ENCODE measurements at regions not wholly inside any gene's neighbourhood (a gene's known extent, or its start where the extent isn't known, plus 50 kb on each side); places are given as distances from the start of the nearest gene placed in this dataset.
"Not testable (repeated sequence)": the region's sequence is repeated elsewhere in the genome, so short reads cannot be mapped to it uniquely, and the experiment has no call there.

DNA sequence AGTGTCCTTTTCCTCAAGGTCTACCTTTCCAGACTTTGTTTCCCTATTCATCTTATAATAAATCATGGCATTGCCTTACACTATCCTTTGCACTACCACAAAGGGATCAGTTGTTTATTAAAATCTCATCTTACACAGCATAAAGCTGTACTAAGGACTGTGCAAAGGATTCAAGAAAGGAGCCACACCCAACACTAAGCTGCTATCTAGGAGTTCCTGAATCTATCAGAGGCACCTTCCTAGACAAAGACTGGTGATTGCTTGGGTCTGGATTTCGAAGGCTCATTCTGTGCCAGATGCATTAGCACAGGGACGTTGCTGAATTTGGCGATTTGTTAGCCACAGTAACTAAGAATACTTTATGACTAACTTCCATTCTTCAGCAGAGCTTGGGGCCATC is 412.0 kb downstream of the NUP35 start:
- Histone ChIP-seq H3K27ac (ENCODE audit: low read depth, low read length) (no peak overlapping the region), H3K9me3 (ENCODE audit: control insufficient read depth in 3 of 3, low read length in 3 of 3) (no peaks in the 10 kb centered on the region), H3K4me3 (ENCODE audit: low read length in 3 of 3) (no peak overlapping the region), H3K36me3 (ENCODE audit: control insufficient read depth in 3 of 3, insufficient read depth in 3 of 3, low read length in 3 of 3) (no peaks in the 10 kb centered on the region), H3K27me3 (ENCODE audit: control insufficient read depth in 3 of 3, insufficient read depth in 3 of 3, low read length in 3 of 3) (no peaks in the 10 kb centered on the region), H3K9ac (ENCODE audit: low read depth in 1 of 3, low read length in 3 of 3) (no peak overlapping the region), H3K4me1 (ENCODE audit: control insufficient read depth in 3 of 3, insufficient read depth in 3 of 3, low read length in 3 of 3) (no peaks in the 10 kb centered on the region)

DNA sequence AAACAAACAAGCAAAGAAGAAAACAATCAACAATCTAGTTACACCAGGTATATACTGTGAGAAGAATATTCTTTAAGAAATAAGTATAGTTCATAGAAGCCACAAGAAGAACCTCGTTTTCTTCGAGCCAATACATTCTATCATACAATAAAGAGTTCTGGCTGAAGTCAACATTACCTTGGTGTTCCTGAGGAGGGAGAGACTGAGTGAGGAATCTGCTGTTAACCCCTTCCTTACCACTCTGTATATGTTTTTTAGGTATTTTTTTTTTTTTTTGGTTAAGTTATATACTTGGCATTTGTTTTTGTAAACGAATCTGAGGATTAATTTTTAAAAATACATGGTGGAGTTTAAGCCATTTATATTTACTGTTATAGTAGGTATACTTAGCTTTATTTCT is 412.5 kb downstream of the NUP35 start:
- H3K27ac ChIP-seq (ENCODE audit: low read depth, low read length): no peak overlapping the region
- no peaks in the 10 kb centered on the region for H3K36me3 ChIP-seq (ENCODE audit: control insufficient read depth in 3 of 3, insufficient read depth in 3 of 3, low read length in 3 of 3)
- no peak overlapping the region for H3K4me3 ChIP-seq (ENCODE audit: low read length in 3 of 3)
- no peaks in the 10 kb centered on the region for H3K4me1 ChIP-seq (ENCODE audit: control insufficient read depth in 3 of 3, insufficient read depth in 3 of 3, low read length in 3 of 3)
- no peaks in the 10 kb centered on the region for H3K9me3 ChIP-seq (ENCODE audit: control insufficient read depth in 3 of 3, low read length in 3 of 3)
- H3K9ac ChIP-seq (ENCODE audit: low read depth in 1 of 3, low read length in 3 of 3): no peak overlapping the region
- no peaks in the 10 kb centered on the region for H3K27me3 ChIP-seq (ENCODE audit: control insufficient read depth in 3 of 3, insufficient read depth in 3 of 3, low read length in 3 of 3)

DNA sequence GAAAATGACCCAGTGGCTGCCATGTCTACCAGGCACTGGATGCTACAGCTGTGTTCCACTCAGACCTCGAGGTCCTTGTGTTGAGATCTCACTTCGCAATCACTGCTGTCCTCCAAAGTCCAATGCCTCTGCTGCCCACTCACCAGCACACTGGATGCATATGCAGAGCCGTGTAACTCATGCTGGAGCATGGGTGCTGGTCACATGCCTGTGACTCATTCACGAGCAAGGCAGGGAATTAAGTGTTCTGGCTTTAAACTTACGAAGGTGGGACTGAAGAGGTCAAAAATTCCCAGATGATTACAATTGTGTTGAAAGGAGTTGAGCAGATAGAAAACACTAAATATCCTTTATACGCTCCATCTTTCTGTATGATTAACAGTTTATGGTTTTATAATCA is 417.5 kb downstream of the NUP35 start:
- Histone ChIP-seq H3K36me3 (ENCODE audit: control insufficient read depth in 3 of 3, insufficient read depth in 3 of 3, low read length in 3 of 3) (no peaks in the 10 kb centered on the region), H3K4me1 (ENCODE audit: control insufficient read depth in 3 of 3, insufficient read depth in 3 of 3, low read length in 3 of 3) (no peaks in the 10 kb centered on the region), H3K4me3 (ENCODE audit: low read length in 3 of 3) (no peak overlapping the region), H3K27ac (ENCODE audit: low read depth, low read length) (no peak overlapping the region), H3K9me3 (ENCODE audit: control insufficient read depth in 3 of 3, low read length in 3 of 3) (no peaks in the 10 kb centered on the region), H3K9ac (ENCODE audit: low read depth in 1 of 3, low read length in 3 of 3) (no peak overlapping the region), H3K27me3 (ENCODE audit: control insufficient read depth in 3 of 3, insufficient read depth in 3 of 3, low read length in 3 of 3) (no peaks in the 10 kb centered on the region)

DNA sequence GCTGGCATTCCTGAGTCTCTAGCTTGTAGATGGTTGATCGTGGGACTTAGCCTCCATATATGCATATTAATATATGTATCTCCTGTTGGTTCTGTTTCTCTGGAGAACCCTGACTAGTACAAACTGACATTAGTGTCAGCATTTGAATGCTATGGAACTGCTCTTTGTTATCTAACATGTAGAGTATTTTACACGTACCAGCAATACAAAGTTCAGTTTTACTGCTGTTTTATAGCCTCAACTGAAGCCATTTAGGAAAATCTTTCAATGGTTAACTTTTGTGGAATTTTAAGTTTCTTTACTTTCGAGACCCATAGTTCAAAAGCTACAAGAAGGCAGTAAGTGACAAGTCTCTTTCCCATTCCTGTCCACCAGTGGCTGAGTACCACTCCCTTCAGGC is 418.4 kb downstream of the NUP35 start:
- H3K36me3 ChIP-seq (ENCODE audit: control insufficient read depth in 3 of 3, insufficient read depth in 3 of 3, low read length in 3 of 3): no peaks in the 10 kb centered on the region
- no peak overlapping the region for H3K4me3 ChIP-seq (ENCODE audit: low read length in 3 of 3)
- H3K4me1 ChIP-seq (ENCODE audit: control insufficient read depth in 3 of 3, insufficient read depth in 3 of 3, low read length in 3 of 3): no peaks in the 10 kb centered on the region
- H3K9ac ChIP-seq (ENCODE audit: low read depth in 1 of 3, low read length in 3 of 3): no peak overlapping the region
- H3K9me3 ChIP-seq (ENCODE audit: control insufficient read depth in 3 of 3, low read length in 3 of 3): no peaks in the 10 kb centered on the region
- no peaks in the 10 kb centered on the region for H3K27me3 ChIP-seq (ENCODE audit: control insufficient read depth in 3 of 3, insufficient read depth in 3 of 3, low read length in 3 of 3)
- H3K27ac ChIP-seq (ENCODE audit: low read depth, low read length): no peak overlapping the region

DNA sequence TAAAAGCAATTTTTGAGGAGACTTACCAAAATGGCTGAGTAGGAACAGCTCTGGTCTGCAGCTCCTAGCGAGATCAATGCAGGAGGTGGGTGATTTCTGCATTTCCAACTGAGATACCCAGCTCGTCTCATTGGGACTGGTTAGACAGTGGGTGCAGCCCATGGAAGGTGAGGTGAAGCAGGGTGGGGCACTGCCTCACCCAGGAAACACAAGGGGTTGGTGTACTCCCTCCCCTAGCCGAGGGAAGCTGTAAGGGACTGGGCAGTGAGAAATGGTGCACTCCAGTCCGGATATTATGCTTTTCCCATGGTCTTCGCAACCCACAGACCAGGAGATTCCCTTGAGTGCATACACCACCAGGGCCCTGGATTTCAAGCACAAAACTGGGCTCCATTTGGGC is 419.0 kb downstream of the NUP35 start:
- Histone ChIP-seq H3K4me3 (ENCODE audit: low read length in 3 of 3) (no peak overlapping the region), H3K27me3 (ENCODE audit: control insufficient read depth in 3 of 3, insufficient read depth in 3 of 3, low read length in 3 of 3) (no peaks in the 10 kb centered on the region), H3K4me1 (ENCODE audit: control insufficient read depth in 3 of 3, insufficient read depth in 3 of 3, low read length in 3 of 3) (no peaks in the 10 kb centered on the region), H3K36me3 (ENCODE audit: control insufficient read depth in 3 of 3, insufficient read depth in 3 of 3, low read length in 3 of 3) (no peaks in the 10 kb centered on the region), H3K27ac (ENCODE audit: low read depth, low read length) (no peak overlapping the region), H3K9me3 (ENCODE audit: control insufficient read depth in 3 of 3, low read length in 3 of 3) (no peaks in the 10 kb centered on the region), H3K9ac (ENCODE audit: low read depth in 1 of 3, low read length in 3 of 3) (no peak overlapping the region)

DNA sequence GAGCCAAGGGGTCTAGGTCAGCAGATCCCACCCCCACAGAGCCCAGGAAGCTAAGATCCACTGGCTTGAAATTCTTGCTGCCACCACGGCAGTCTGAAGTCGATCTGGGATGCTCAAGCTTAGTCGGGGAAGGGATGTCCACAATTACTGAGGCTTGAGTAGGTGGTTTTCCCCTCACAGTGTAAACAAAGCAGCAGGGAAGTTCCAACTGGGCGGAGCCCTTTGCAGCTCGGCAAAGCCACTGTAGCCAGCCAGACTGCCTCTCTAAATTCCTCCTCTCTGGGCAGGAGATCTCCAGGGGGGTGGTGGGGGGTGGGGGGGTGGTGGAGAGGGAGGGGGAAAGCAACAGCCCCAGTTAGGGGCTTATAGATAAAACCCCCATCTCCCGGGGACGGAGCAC is 419.5 kb downstream of the NUP35 start:
- no peaks in the 10 kb centered on the region for H3K4me1 ChIP-seq (ENCODE audit: control insufficient read depth in 3 of 3, insufficient read depth in 3 of 3, low read length in 3 of 3)
- no peaks in the 10 kb centered on the region for H3K36me3 ChIP-seq (ENCODE audit: control insufficient read depth in 3 of 3, insufficient read depth in 3 of 3, low read length in 3 of 3)
- no peak overlapping the region for H3K9ac ChIP-seq (ENCODE audit: low read depth in 1 of 3, low read length in 3 of 3)
- H3K27ac ChIP-seq (ENCODE audit: low read depth, low read length): no peak overlapping the region
- no peaks in the 10 kb centered on the region for H3K9me3 ChIP-seq (ENCODE audit: control insufficient read depth in 3 of 3, low read length in 3 of 3)
- H3K27me3 ChIP-seq (ENCODE audit: control insufficient read depth in 3 of 3, insufficient read depth in 3 of 3, low read length in 3 of 3): no peaks in the 10 kb centered on the region
- H3K4me3 ChIP-seq (ENCODE audit: low read length in 3 of 3): no peak overlapping the region

DNA sequence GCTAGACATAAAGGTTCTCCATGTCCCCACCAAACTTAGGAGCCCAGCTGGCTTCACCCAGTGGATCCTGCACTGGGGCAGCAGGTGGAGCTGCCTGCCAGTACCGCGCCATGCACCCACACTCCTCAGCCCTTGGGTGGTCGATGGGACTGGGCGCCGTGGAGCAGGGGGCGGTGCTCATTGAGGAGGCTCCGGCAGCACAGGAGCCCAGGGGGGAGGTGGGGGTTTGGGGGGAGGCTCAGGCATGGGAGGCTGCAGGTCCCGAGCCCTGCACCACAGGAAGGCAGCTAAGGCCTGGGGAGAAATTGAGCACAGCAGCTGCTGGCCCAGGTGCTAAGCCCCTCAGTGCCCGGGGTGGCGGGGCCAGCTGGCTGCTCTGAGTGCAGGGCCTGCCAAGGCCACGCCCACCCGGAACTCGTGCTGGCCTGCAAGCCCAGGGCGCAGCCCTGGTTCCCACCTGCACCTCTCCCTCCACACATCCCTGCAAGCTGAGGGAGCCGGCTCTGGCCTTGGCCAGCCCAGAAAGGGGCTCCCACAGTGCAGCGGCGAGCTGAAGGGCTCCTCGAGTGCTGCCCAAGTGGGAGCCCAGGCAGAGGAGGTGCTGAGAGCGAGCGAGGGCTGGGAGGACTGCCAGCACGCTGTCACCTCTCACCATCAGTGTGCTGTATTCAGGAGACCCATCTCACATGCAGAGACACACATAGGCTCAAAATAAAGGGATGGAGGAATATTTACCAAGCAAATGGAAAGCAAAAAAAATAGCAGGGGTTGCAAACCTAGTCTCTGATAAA is 422.5 kb downstream of the NUP35 start:
- H3K36me3 ChIP-seq (ENCODE audit: control insufficient read depth in 3 of 3, insufficient read depth in 3 of 3, low read length in 3 of 3); H3K4me3 ChIP-seq (ENCODE audit: low read length in 3 of 3); H3K9ac ChIP-seq (ENCODE audit: low read depth in 1 of 3, low read length in 3 of 3); H3K27ac ChIP-seq (ENCODE audit: low read depth, low read length); H3K4me1 ChIP-seq (ENCODE audit: control insufficient read depth in 3 of 3, insufficient read depth in 3 of 3, low read length in 3 of 3); H3K9me3 ChIP-seq (ENCODE audit: control insufficient read depth in 3 of 3, low read length in 3 of 3); H3K27me3 ChIP-seq (ENCODE audit: control insufficient read depth in 3 of 3, insufficient read depth in 3 of 3, low read length in 3 of 3): not testable (repeated sequence)

DNA sequence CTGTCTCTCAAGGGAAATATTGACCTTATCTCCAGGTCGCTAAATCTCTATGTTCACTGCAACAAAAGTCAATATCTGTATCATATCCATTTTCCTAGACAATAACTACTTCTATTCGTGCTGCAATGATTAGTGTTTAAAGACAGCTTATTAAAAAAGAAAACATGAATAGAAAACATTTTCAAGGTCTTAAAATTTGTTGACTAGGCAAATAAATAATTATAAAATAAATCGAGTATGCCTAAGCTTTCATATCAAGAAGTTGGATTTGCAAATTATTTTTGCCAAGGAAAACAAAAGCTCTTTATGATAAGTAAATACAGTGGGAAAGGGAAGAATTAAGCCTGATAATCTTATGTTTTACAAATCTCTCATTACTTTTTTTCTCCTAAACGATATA is 428.5 kb downstream of the NUP35 start:
- Histone ChIP-seq H3K36me3 (ENCODE audit: control insufficient read depth in 3 of 3, insufficient read depth in 3 of 3, low read length in 3 of 3) (no peaks in the 10 kb centered on the region), H3K4me1 (ENCODE audit: control insufficient read depth in 3 of 3, insufficient read depth in 3 of 3, low read length in 3 of 3) (no peaks in the 10 kb centered on the region), H3K4me3 (ENCODE audit: low read length in 3 of 3) (no peak overlapping the region), H3K27me3 (ENCODE audit: control insufficient read depth in 3 of 3, insufficient read depth in 3 of 3, low read length in 3 of 3) (no peaks in the 10 kb centered on the region), H3K27ac (ENCODE audit: low read depth, low read length) (no peak overlapping the region), H3K9ac (ENCODE audit: low read depth in 1 of 3, low read length in 3 of 3) (no peak overlapping the region), H3K9me3 (ENCODE audit: control insufficient read depth in 3 of 3, low read length in 3 of 3) (no peaks in the 10 kb centered on the region)

DNA sequence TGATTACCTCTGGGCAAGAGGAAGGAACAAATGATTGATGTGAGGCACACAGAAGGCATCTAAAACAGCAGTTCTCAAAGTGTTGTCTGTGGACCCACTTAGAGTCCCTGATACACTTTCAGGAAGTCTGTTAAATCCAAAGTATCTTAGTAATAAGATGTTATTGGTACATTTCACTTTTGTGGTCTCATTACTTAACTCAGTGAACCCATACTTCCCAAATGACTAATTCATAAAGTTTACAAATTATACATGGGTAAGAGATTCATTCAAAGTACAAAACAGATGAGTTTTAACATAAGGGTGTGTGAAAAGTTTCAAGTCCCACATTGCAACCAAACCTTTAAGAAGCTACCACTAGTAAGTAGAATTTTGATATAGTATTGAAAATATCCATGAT is 440.5 kb downstream of the NUP35 start:
- H3K27ac ChIP-seq (ENCODE audit: low read depth, low read length): no peak overlapping the region

DNA sequence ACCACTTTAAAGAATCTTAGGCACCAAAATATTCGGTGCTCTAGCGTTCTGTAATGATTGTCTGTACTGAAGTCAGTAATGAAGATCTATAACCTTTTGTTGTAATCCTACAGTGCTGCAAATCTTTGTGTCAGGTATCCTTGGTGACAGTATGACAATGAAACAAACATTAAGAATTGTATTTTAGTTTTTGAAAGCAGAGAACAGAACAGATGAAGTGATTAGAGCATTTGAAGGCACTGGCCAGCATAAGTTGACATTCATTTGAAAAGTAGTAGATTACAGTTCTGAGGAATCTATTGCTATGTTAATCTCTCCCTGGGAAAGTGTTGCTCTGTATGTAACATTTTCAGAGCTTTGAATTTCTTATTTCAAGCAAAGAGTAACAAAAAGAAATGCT is 451.2 kb downstream of the NUP35 start:
- no peak overlapping the region for H3K27ac ChIP-seq (ENCODE audit: low read depth, low read length)
- no peak overlapping the region for H3K9ac ChIP-seq (ENCODE audit: low read depth in 1 of 3, low read length in 3 of 3)
- no peak overlapping the region for H3K4me3 ChIP-seq (ENCODE audit: low read length in 3 of 3)
- no peaks in the 10 kb centered on the region for H3K27me3 ChIP-seq (ENCODE audit: control insufficient read depth in 3 of 3, insufficient read depth in 3 of 3, low read length in 3 of 3)
- H3K36me3 ChIP-seq (ENCODE audit: control insufficient read depth in 3 of 3, insufficient read depth in 3 of 3, low read length in 3 of 3): no peaks in the 10 kb centered on the region
- H3K4me1 ChIP-seq (ENCODE audit: control insufficient read depth in 3 of 3, insufficient read depth in 3 of 3, low read length in 3 of 3): no peaks in the 10 kb centered on the region
- no peaks in the 10 kb centered on the region for H3K9me3 ChIP-seq (ENCODE audit: control insufficient read depth in 3 of 3, low read length in 3 of 3)

More for the DNA sequence above, 440.5 kb downstream of the NUP35 start:
- Histone ChIP-seq H3K9ac (ENCODE audit: low read depth in 1 of 3, low read length in 3 of 3) (no peak overlapping the region), H3K4me1 (ENCODE audit: control insufficient read depth in 3 of 3, insufficient read depth in 3 of 3, low read length in 3 of 3) (no peaks in the 10 kb centered on the region), H3K9me3 (ENCODE audit: control insufficient read depth in 3 of 3, low read length in 3 of 3) (no peaks in the 10 kb centered on the region), H3K27me3 (ENCODE audit: control insufficient read depth in 3 of 3, insufficient read depth in 3 of 3, low read length in 3 of 3) (no peaks in the 10 kb centered on the region), H3K36me3 (ENCODE audit: control insufficient read depth in 3 of 3, insufficient read depth in 3 of 3, low read length in 3 of 3) (no peaks in the 10 kb centered on the region), H3K4me3 (ENCODE audit: low read length in 3 of 3) (no peak overlapping the region)
